ENCODE measurements at regions not wholly inside any gene's neighbourhood (a gene's known extent, or its start where the extent isn't known, plus 50 kb on each side); places are given as distances from the start of the nearest gene placed in this dataset.

DNA sequence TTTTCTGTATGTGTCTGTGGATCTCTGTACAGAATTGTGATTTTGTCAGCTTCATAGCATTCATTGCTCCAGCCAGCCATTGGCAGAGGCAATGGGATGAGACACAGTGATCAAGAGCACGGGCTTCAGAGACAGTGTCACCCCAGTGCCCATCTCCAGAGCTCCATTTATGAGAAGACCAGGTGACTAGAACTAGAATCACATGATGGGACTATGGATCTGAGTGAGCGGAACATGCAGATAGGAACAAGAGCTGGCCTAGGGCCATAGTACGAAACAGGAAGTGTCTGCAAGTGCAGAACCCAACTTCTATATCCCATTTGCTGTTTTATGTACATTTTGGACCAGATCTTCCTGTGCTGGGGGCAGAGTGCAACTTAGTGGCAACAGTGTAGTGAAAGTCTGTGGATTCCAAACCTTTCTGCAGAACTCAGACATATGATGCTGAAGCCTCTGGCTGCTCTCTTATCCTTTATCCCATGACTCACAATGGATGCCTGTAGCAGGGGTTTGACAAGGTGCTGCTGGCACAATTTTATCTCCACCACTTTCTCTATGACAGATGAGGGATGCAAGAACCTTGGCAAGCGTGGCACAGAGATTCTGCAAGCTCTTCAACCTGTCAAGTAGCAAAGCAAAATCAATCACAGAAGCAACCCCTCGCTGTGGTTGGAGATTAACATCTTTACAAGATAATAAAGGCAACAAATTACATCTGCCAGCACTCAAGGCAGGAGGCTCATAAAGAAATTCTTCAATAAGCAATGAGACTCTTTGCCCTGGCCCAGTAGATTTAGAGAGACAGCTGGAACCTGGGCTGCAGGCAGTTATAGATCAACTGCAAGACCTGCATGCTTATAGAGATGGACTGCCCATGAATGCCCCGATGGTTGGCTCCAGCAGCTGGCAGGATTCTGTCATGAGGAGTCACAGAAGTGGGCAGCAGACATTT is 681.3 kb downstream of the TNS3 start:
- H3K23ac ChIP-seq (ENCODE audit: insufficient read length): no peak overlapping the region
- H3K27ac ChIP-seq (ENCODE audit: low read depth, low read length): no peak overlapping the region
- no peak overlapping the region for H2BK5ac ChIP-seq (ENCODE audit: low read depth, low read length)
- H3K79me2 ChIP-seq (ENCODE audit: control insufficient read depth in 1 of 2, insufficient read depth in 2 of 2, low read length in 2 of 2): no peaks in the 10 kb centered on the region
- H2BK120ac ChIP-seq (replicated peaks; ENCODE audit: low read depth, low read length): no peak overlapping the region
- H4K8ac ChIP-seq (ENCODE audit: extremely low read depth, insufficient read depth, low read length): no peak overlapping the region
- no peaks in the 10 kb centered on the region for H3K27me3 ChIP-seq (replicated peaks in 1 of 4; ENCODE audit: control insufficient read depth in 3 of 4, extremely low read depth in 1 of 4, insufficient read depth in 3 of 4, low read length in 3 of 4)
- H3K4me2 ChIP-seq (ENCODE audit: insufficient read depth in 1 of 2, low read depth in 2 of 2, low read length in 2 of 2): no peak overlapping the region
- TF ChIP-seq CBX8 (IDR thresholded peaks at IDR 0.05; ENCODE audit: borderline replicate concordance, low read depth, low read length): no peak
- TF ChIP-seq SRF (IDR thresholded peaks at IDR 0.05; ENCODE audit: low read depth, low read length): no peak
- no peak for TF ChIP-seq NRF1 (IDR thresholded peaks at IDR 0.05; ENCODE audit: low read depth, low read length)
- no peak for TF ChIP-seq SIN3A (conservative IDR thresholded peaks at IDR 0.05 in 1 of 2, IDR thresholded peaks at IDR 0.05 in 1 of 2; ENCODE audit: low read depth in 1 of 2, low read length in 2 of 2)
- TF ChIP-seq EP300 (IDR thresholded peaks at IDR 0.05; ENCODE audit: borderline replicate concordance in 1 of 2, low read depth in 2 of 2, low read length in 2 of 2): no peak
- TF ChIP-seq CHD1 (IDR thresholded peaks at IDR 0.05; ENCODE audit: low read depth, low read length): no peak
- TF ChIP-seq BACH1 (IDR thresholded peaks at IDR 0.05; ENCODE audit: low read length): no peak
- TF ChIP-seq SUZ12 (IDR thresholded peaks at IDR 0.05; ENCODE audit: low read length): no peak
- TF ChIP-seq EZH2 (IDR thresholded peaks at IDR 0.05; ENCODE audit: low read depth, low read length, severe bottlenecking): no peak
- no peak for TF ChIP-seq CBX5 (IDR thresholded peaks at IDR 0.05; ENCODE audit: low read depth, low read length)
- no peak for DNase-seq (ENCODE audit: low read depth in 1 of 2, low spot score in 2 of 2)
- no peak overlapping the region for H2BK15ac ChIP-seq (ENCODE audit: low read length)
- no peak overlapping the region for H4K91ac ChIP-seq (replicated peaks; ENCODE audit: insufficient read length, low read length)
- no peaks in the 10 kb centered on the region for H3K79me1 ChIP-seq (ENCODE audit: low read depth, low read length)
- no peaks in the 10 kb centered on the region; a peak in 1 of 7 replicates for H3K4me1 ChIP-seq (replicated peaks in 1 of 4; ENCODE audit: control insufficient read depth in 3 of 4, insufficient read depth in 4 of 4, low read length in 3 of 4)
- POLR2A ChIA-PET (ENCODE audit: partially characterized antibody): no interaction called here
- H3K9me3 ChIP-seq (ENCODE audit: insufficient read depth in 2 of 2, low read depth in 1 of 2, low read length in 1 of 2): no peaks in the 10 kb centered on the region
- H2BK12ac ChIP-seq (ENCODE audit: low read depth, low read length): no peak overlapping the region
- no peak overlapping the region for H3K14ac ChIP-seq (ENCODE audit: insufficient read length)
- H2AK5ac ChIP-seq (ENCODE audit: low read depth, low read length): no peak overlapping the region
- no peak overlapping the region for H4K5ac ChIP-seq (ENCODE audit: insufficient read length, low read depth, low read length)
- CTCF ChIA-PET (ENCODE audit: partially characterized antibody): no interaction called here
- no peak overlapping the region for H3K4me3 ChIP-seq (ENCODE audit: extremely low read depth in 1 of 4, insufficient read depth in 2 of 4, low read depth in 3 of 4, low read length in 4 of 4)
- no peak overlapping the region for H3K4ac ChIP-seq (replicated peaks; ENCODE audit: insufficient read length, low read depth, low read length)
- H3K36me3 ChIP-seq (ENCODE audit: control insufficient read depth in 2 of 4, insufficient read depth in 4 of 4, low read length in 3 of 4): no peaks in the 10 kb centered on the region
- H3K9ac ChIP-seq (replicated peaks in 1 of 4; ENCODE audit: extremely low read depth in 1 of 4, low read depth in 3 of 4, low read length in 3 of 4): no peak overlapping the region
- H2BK20ac ChIP-seq (ENCODE audit: low read length): no peak overlapping the region
- H3K18ac ChIP-seq (ENCODE audit: extremely low read depth, low read length): no peak overlapping the region
- H3K23me2 ChIP-seq (ENCODE audit: low read depth, low read length): no peaks in the 10 kb centered on the region
- no peak overlapping the region; the same call in 1 of the 2 replicates for H2AFZ ChIP-seq (ENCODE audit: low read length)
- H4K20me1 ChIP-seq (replicated peaks in 1 of 2; ENCODE audit: control insufficient read depth in 1 of 2, insufficient read depth in 2 of 2, low read length in 2 of 2): no peaks in the 10 kb centered on the region
- FAIRE-seq: no peak
- WGBS, 2 experiments (ENCODE audit: extremely low coverage in 1 of 2, insufficient coverage in 1 of 2, insufficient read length in 1 of 2, insufficient replicate concordance in 2 of 2, low coverage in 1 of 2, low lambda C conversion rate in 2 of 2, missing lambda C conversion rate in 1 of 2): 84% methylated on average over 6 of the region's 6 CpGs; no CpG with 5 or more reads in 1 of the 2 experiments
- no peak overlapping the region for H3K56ac ChIP-seq (replicated peaks; ENCODE audit: insufficient read length, low read depth, low read length)

Measured in H1 (cell line).